Hepatocyte (in vitro differentiated cells): ENCODE measurements at regions not wholly inside any gene's neighbourhood (a gene's known extent, or its start where the extent isn't known, plus 50 kb on each side); places are given as distances from the start of the nearest gene placed in this dataset.

Source experiments
- DNase-seq: peaks from one replicate; pipeline ENCODE4 v3.0.0-alpha.2; 2016; ENCODE audit warnings: low spot score
- H2AFZ ChIP-seq: fragments of 200-600 bp; sonication (generic); 2 replicates; pipeline ENCODE4 v1.6.0; 2016; ENCODE audit warnings: antibody characterized with exemption, mild to moderate bottlenecking
- H3K27ac ChIP-seq: fragments of 200-600 bp; sonication (generic); 2 replicates; pipeline ENCODE4 v1.5.1; 2016; ENCODE audit warnings: mild to moderate bottlenecking
- H3K27me3 ChIP-seq: fragments of 200-600 bp; sonication (generic); 2 replicates; pipeline ENCODE4 v1.6.1; 2016
- H3K36me3 ChIP-seq: fragments of 200-600 bp; sonication (generic); replicated peaks from 2 replicates; pipeline ENCODE4 v1.5.1; 2016; ENCODE audit warnings: low read depth; ENCODE audit not compliant: insufficient read depth
- H3K4me1 ChIP-seq: fragments of 200-600 bp; sonication (generic); 2 replicates; pipeline ENCODE4 v1.5.1; 2016; ENCODE audit warnings: mild to moderate bottlenecking, moderate library complexity; ENCODE audit not compliant: insufficient read depth
- H3K4me2 ChIP-seq: fragments of 200-600 bp; sonication (generic); 2 replicates; pipeline ENCODE4 v1.6.0; 2016
- H3K4me3 ChIP-seq: fragments of 200-600 bp; sonication (generic); 2 replicates; pipeline ENCODE4 v1.5.1; 2016; ENCODE audit warnings: mild to moderate bottlenecking
- H3K79me2 ChIP-seq: fragments of 200-600 bp; sonication (generic); 2 replicates; pipeline ENCODE4 v1.6.0; 2017; ENCODE audit warnings: mild to moderate bottlenecking
- H3K9me2 ChIP-seq: fragments of 200-600 bp; sonication (generic); replicated peaks from 2 replicates; pipeline ENCODE4 v1.6.0; 2017; ENCODE audit warnings: mild to moderate bottlenecking; ENCODE audit not compliant: insufficient read depth
- H3K9me3 ChIP-seq: fragments of 200-600 bp; sonication (generic); 2 replicates; pipeline ENCODE4 v1.5.1; 2016; ENCODE audit warnings: low read depth, mild to moderate bottlenecking
- H4K20me1 ChIP-seq: fragments of 200-600 bp; sonication (generic); 2 replicates; pipeline ENCODE4 v1.6.0; 2016; ENCODE audit warnings: mild to moderate bottlenecking; ENCODE audit not compliant: insufficient read depth, poor library complexity, severe bottlenecking
- CTCF ChIP-seq: fragments of 200-600 bp; sonication (generic); IDR thresholded peaks from 2 replicates; pipeline ENCODE4 v1.5.1; 2016; ENCODE audit warnings: antibody characterized with exemption, mild to moderate bottlenecking; ENCODE audit not compliant: poor library complexity
- EZH2 ChIP-seq: fragments of 200-600 bp; sonication (generic); IDR thresholded peaks from 2 replicates; pipeline ENCODE4 v1.6.1; 2016; ENCODE audit warnings: antibody characterized with exemption, mild to moderate bottlenecking, borderline replicate concordance
- EZH2phosphoT487 ChIP-seq: fragments of 200-600 bp; sonication (generic); IDR thresholded peaks from one replicate; pipeline ENCODE4 v1.6.1; 2018; ENCODE audit warnings: antibody characterized with exemption, mild to moderate bottlenecking, low read depth, moderate library complexity; ENCODE audit not compliant: unreplicated experiment, severe bottlenecking
- WGBS: methylation state at CpG from one replicate; pipeline ENCODE4 v1.1.6; 2016; ENCODE audit warnings: low lambda C conversion rate; ENCODE audit errors: missing lambda C conversion rate; 5-methylcytosine and 5-hydroxymethylcytosine counted together

DNA sequence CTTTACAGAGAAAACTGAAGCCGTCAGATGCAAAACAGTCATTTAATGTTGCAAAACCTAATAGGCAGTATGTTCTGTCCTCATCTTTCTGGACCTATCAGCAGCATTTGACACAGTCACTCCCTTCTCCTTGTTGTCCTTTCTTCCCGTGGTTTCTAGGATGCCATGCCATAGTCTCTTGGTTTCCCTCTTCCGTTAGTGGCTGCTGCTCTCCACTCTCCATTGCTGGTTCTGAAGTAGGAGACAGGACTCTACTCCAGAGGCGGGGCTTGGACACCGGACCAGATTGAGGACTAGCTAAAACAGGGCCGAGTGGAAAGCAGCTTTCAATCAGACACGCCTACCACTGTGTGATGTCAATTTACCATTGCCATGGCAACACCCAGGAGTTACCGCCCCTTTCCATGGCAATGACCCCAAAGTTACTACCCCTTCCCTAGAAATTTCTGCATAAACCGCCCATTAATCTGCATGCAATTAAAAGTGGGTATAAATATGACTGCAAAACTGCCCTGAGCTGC, 88.8 kb upstream of the CCDC160 start:
- TF ChIP-seq EZH2 (no peak), CTCF (no peak), EZH2phosphoT487 (no peak)
- Histone ChIP-seq H3K9me2 (no peaks in the 10 kb centered on the region), H3K4me1 (no peaks in the 10 kb centered on the region), H3K9me3 (no peaks in the 10 kb centered on the region), H3K27ac (no peak overlapping the region), H3K4me3 (no peak overlapping the region), H3K27me3 (no peaks in the 10 kb centered on the region), H2AFZ (no peak overlapping the region), H4K20me1 (no peaks in the 10 kb centered on the region), H3K79me2 (no peaks in the 10 kb centered on the region), H3K36me3 (no peaks in the 10 kb centered on the region), H3K4me2 (peak overlapping the region; percentile 58)
- no peak for DNase-seq
- 69% methylated on average over 9 of the region's 9 CpGs for WGBS

GRCh38 chrX:134158821-134159512, 78.0 kb upstream of the CCDC160 start:
- WGBS, result 85% methylated on average over 5 of the region's 5 CpGs
- Histone ChIP-seq H3K79me2 (no peaks in the 10 kb centered on the region), H3K4me2 (no peak overlapping the region), H3K27me3 (no peaks in the 10 kb centered on the region), H4K20me1 (no peaks in the 10 kb centered on the region), H3K36me3 (no peaks in the 10 kb centered on the region), H3K4me1 (no peaks in the 10 kb centered on the region), H3K27ac (no peak overlapping the region), H3K4me3 (no peak overlapping the region), H3K9me3 (no peaks in the 10 kb centered on the region), H2AFZ (no peak overlapping the region), H3K9me2 (no peaks in the 10 kb centered on the region)
- DNase-seq, result no peak
- TF ChIP-seq EZH2phosphoT487 (no peak), EZH2 (no peak), CTCF (no peak)

DNA sequence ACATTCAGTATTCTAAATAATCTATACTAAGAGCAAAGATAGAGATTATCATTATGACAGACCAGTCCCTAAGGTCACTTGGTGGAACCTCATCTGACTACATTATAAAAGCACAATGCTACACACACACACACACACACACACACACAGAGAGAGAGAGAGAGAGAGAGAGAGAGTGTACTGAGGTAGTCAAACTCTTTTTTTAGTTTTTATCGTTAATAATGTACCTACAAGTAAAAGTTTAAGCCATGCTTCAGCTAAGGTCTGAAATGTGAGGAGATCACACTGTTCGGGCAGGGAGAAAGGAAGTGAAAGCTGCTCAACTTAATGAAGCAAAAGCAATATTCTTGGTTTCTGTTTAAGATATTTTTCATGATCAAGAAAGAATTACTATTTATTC, 75.8 kb upstream of the CCDC160 start:
- Histone ChIP-seq H4K20me1 (no peaks in the 10 kb centered on the region), H3K4me3 (no peak overlapping the region), H3K36me3 (no peaks in the 10 kb centered on the region), H3K27ac (no peak overlapping the region), H3K4me2 (no peak overlapping the region), H3K9me3 (no peaks in the 10 kb centered on the region), H3K27me3 (no peaks in the 10 kb centered on the region), H3K9me2 (no peaks in the 10 kb centered on the region), H2AFZ (no peak overlapping the region), H3K4me1 (no peaks in the 10 kb centered on the region), H3K79me2 (no peaks in the 10 kb centered on the region)
- 83% methylated on average over 2 of the region's 2 CpGs for WGBS
- TF ChIP-seq CTCF (no peak), EZH2 (no peak), EZH2phosphoT487 (no peak)
- no peak for DNase-seq
